Adipose tissue (tissue), 3 donors: ENCODE measurements at regions not wholly inside any gene's neighbourhood (a gene's known extent, or its start where the extent isn't known, plus 50 kb on each side); places are given as distances from the start of the nearest gene placed in this dataset.

Source experiments
- H3K27ac ChIP-seq: one replicate; pipeline ENCODE4 v1.5.1; 2013; ENCODE audit warnings: low read depth, low read length
- WGBS, 3 donors: extraction: QIAGEN DNeasy Blood & Tissue Kit; methylation state at CpG; one replicate each; pipeline ENCODE4 v1.1.7; 2013; 5-methylcytosine and 5-hydroxymethylcytosine counted together
- donor health status: healthy with polysubstance abuse.
- donor health status: Bipolar disorder and iron deficiency.
- donor health status: healthy.

DNA sequence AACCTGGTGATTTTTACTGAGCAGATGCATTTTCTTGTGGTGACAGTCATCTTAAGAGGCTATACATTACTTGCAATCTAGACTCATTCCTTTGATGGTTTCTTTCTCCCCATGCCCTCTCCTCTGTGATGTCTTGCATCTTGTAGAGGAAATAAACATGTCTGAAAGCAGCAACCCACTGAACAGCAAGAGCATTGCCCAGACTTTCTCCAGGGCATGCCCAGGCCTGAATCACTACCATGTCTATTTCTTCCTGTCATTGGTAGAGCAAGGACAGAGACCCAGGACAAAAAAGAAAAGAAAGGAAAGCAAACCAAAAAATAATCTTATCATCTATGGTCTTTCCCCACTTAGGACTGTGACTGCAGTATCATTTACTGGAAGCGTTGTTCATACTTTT is 326.1 kb downstream of the HNRNPD start:
- no peak overlapping the region for H3K27ac ChIP-seq
- WGBS, 3 donors = 80 to 100% (median 92%) methylated on average over 1 of the region's 1 CpG

DNA sequence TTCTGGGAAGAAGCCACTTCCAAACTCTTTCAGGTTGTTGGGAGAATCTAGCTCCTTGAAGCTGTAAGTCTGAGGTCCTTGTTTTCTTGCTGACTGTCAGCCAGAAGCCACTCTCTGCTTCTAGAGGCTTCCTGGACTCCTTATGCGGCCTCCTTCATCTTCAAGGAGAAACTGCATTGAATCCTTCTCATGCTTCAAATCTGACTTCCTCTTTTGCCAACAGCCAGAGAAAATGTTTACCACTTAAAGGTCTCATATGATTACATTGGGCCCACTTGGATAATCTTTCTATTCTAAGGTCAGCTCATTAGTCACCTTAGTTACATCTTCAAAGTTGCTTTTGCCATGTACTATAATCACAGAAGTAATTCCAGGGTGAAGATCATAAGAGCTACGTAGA is 327.0 kb downstream of the HNRNPD start:
- 87 to 95% (median 93%) methylated on average over 2 of the region's 2 CpGs for WGBS, 3 donors
- no peak overlapping the region for H3K27ac ChIP-seq

DNA sequence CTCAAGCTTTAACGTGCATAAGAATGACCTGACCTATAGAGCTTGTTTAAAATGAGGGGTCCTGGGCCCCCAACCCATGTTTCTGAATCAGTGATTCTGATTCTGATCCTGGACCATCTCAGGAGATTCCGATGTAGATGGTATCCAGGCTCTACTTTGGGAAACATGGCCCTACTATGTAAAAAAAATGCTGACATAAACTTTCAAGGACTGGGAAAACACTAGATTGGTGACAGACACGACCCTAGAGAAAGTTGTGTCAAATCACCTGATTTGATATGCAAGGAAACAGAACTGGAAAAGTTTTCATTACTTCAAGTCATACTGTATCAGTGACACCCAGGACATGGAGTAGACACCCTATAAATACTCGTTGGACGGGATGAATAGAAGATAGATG is 328.5 kb downstream of the HNRNPD start:
- WGBS, 3 donors = 51 to 72% (median 72%) methylated on average over 5 of the region's 5 CpGs

DNA sequence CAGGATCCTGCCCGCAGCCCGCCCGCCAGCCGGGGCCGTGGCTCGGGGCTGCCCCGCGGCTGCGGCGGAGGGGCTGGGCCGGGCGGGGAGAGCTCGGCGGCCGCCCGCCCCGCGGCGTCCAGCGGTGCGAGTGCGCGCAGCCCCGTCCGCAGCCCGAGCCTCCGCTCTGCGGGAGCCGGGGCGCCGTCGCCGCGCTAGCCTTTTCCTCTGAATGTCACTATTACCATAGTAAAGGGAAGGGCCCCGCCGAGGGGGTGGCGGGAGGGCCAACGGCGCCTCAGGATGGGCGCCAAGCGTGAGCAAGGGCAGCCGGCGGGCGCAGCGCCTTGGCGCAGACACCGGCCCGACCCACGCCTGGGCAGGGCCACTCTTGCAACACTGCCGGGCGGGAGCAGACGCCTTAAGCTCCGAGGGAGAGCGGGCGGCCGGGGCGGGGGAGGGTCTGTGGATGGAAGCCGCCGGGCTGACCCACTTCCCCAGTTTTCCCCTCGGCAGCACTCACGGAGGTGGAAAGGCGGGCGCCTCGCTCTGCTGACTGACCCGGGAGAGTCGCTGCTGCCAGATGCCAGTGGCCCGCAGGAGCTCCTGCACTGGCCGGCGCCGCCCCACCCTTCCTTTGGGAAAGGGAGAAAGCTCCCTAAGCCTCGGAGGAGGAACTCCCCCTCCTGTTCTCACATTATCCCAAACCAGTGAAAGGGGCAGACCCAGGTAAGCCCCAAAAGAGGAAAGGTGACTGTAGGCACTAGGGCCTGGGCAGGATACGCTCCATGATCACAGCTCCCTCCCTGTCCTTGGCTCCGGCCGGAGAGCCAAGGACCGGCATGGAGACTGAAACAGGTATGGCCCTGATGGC is 329.4 kb downstream of the HNRNPD start:
- no peak overlapping the region for H3K27ac ChIP-seq
- WGBS, 3 donors = 1% methylated on average over 61 to 75 of the region's 75 CpGs

More for the DNA sequence above, 328.5 kb downstream of the HNRNPD start:
- no peak overlapping the region for H3K27ac ChIP-seq

DNA sequence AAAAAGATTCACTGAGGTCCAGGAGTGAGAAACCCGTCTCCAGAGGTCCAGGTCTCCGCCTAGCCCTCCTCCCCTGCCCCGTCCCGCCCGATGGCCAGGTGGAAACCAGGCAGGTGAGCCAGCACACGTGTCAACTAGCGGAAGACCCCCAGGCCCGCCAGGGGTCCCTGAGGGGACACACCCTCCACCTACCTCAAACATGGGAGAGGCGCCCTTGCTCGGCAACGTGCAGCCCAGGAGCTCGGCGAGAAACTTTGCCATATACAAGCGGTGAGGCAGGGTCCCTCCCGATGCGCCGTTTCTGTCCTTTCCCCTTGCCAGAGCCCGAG is 330.0 kb downstream of the HNRNPD start:
- WGBS, 3 donors = 2 to 6% (median 2%) methylated on average over 18 of the region's 18 CpGs
- H3K27ac ChIP-seq = no peak overlapping the region

DNA sequence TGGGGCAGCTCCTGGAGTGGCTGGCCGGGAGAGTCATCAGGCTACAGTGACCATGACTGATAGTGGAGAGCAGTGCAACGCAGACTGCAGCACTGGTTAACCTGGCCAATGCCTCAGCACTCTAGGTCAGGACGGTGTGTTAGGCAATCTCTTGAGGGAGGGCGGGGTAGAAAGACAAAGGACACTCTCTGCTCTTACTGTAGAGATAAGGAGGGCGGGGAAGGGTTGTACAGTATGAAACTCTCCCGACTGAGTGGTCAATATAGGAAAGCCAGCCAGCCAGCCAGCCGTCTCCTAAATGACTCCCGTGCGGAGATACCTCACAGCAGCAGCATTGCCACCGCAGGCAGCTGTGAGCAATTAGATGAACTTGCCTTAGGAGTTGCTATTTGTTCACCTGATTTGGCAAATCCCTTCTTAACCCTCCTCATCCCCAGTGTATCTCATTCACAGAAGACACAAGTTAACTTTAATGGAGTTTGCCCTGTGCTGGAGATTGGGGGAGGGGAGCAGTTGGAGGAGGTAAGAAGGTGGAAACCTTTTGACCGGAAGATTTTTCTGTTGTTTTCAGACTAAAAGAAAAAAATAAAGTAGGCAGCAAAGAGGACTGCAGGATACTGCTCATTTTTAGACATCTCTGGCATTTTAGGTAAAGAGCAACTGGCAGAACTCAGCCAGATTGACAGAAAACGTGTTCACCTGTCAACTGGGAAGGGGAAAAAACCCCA is 330.5 kb downstream of the HNRNPD start:
- 17 to 40% (median 39%) methylated on average over 12 of the region's 12 CpGs for WGBS, 3 donors
- no peak overlapping the region for H3K27ac ChIP-seq

DNA sequence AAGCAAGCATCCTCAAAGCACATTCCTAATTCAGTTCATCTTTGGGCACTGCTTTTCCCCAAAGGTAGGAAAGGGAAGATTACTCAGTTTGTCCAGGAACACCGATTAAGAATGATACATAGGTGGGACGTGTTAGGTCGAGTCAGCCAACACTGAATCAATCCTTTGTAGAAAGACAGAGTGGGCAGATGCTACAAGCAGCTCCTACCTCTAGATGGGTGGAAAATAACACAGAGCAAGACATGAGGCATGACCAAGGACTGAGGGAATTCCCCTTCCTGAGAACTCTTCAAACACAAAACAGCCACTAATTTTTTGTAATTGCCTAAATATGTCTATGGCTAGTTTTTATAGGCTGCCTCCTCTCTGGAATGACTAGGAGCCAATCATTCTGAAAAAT is 331.7 kb downstream of the HNRNPD start:
- 54 to 64% (median 64%) methylated on average over 3 of the region's 3 CpGs for WGBS, 3 donors
- H3K27ac ChIP-seq = no peak overlapping the region

DNA sequence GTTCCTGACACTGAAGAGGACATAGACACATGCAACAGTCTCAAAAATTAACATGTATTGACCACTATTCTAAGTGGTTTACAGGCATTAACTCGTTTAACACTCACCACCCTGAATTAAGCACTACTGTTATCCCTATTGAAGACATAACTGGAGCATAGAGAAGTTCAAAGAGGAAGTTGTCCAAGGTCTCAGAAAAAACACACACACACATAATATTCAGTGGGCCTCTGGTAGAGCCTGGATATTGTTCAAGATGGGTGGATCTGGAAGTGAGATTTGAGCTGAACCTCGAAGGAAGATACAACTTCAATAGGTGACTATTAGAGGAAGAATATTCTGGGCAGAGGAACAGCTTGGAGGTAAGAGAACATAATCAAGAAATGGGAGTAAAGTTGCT is 334.9 kb downstream of the HNRNPD start:
- no peak overlapping the region for H3K27ac ChIP-seq
- WGBS, 3 donors = 40 to 52% (median 45%) methylated on average over 2 of the region's 2 CpGs

DNA sequence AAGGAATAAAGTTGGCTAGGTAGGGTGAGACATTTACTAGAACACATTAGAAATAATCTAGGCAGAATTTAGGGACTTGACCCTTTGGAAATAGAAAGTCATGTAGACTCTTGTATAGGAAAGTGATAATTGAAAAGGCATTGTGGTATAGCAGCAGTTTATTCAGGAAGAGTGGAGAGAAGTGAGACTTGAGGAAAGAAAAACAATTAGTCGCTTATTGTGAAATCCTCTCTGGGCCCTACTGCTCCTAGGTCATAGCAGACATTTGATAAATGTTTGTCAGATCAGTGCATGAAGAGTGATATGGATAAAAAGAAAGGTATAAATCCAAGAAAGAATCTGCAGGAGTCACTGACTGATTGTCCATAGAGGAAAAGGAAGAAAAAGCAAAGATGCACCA is 337.6 kb downstream of the HNRNPD start:
- H3K27ac ChIP-seq = no peak overlapping the region
- 35 to 77% (median 41%) methylated on average over 1 of the region's 1 CpG for WGBS, 3 donors

DNA sequence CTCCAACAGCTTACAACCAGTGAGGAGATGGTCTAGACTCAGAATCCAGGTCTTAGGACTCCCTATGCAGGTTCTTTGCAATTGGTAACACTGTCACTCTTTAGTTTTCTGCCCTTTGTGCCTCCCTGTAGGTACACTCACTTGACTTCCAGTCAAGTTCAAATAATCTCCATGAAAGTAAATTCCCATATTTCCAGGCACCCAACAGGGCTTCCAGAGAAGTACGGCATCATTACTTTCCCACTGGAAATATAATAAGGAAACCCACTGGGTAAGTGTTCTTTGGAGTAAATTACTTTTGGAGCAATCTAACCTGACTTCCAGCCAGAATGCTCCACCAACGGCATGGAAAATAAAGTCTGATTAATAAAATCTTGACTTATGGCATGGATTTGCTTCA is 338.9 kb downstream of the HNRNPD start:
- no peak overlapping the region for H3K27ac ChIP-seq
- 76 to 87% (median 86%) methylated on average over 2 of the region's 2 CpGs for WGBS, 3 donors

DNA sequence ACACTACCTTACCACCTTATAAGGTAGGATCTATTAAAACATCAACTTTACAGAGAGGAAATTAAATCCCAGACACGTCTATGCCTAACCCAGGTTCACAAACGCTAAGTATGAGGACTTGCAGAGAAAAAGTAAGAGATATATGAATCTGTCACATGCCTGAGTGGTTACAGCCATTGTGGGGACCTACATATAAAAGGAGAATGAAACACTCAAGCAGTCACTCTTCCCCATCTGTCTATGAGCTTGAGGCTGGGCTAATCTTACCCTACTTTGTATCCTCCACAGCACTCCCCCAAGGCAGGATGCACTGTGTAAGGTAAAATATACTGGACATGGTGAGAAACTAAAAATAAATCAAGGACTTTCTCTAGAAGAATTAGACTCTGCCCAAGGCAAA is 339.9 kb downstream of the HNRNPD start:
- no peak overlapping the region for H3K27ac ChIP-seq
- WGBS, 3 donors = 40 to 68% (median 49%) methylated on average over 2 of the region's 2 CpGs

DNA sequence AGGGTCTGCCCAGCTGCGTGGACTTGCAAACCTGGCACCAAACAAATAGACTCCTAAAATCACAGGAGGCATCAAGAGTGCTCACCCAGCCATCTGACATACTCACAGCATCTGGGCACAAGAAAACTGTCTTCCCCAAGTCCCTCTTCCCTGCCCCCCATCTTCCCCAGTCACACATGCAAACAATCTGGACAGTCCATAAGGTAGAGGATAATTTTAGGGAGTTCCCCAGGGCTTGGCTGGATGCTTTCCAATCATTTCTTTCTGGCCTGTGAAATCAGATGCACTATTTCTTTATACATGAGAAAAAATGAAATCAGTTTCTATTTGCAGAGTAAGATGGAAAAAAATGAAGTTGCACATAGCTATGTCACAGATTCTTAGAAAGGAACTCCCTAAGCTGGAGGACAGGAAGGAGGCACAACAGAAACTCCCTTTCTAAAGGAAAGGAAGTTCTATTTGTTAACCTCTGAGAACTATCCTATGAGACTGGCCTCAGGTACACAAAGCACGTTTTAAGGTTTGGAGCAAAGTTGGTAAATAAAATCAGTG is 342.3 kb downstream of the HNRNPD start:
- WGBS, 3 donors = 52 to 64% (median 57%) methylated on average over 2 of the region's 2 CpGs
- H3K27ac ChIP-seq = no peak overlapping the region

DNA sequence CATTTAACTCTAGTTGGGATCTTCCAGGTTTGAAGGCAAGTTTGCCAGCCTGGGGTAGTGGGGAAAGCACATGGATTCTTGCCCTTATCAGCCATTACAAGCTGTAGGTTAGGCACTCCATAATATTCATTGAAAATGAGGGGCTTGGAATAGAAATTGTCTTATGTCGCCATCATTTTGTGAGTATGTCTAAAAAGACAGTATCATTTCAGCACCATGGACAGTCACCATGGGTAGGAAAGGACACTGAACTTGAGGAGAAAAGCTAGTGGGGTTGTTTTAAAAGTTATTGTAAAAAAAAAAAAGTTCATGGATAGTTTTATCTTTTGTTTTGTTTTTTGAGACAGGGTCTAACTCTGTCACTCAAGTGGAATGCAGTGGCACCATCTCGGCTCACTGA is 356.1 kb downstream of the HNRNPD start:
- whole genome bisulfite sequencing, 3 donors = 60 to 85% (median 64%) methylated on average over 2 of the region's 2 CpGs
- no peak overlapping the region for H3K27ac ChIP-seq

DNA sequence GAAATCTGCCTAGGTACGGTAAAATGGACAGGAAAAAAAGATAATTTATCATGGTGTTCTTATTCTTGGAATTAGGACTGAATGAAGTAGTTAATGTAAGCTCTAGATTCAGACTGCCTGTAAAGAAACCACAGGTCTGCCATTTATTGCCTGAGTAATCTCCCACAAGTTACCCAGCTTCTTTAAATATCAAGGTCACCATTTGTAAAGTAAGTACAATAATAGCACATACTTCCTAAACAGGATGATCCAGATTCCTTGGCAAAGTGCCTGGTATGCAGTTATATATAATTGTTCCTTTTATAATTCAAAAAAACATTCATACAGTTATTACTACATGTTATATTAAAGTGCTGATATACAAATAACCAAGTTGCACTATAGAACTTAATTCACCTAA is 368.6 kb downstream of the HNRNPD start:
- no peak overlapping the region for H3K27ac ChIP-seq
- 41 to 46% (median 45%) methylated on average over 1 of the region's 1 CpG for WGBS, 3 donors

DNA sequence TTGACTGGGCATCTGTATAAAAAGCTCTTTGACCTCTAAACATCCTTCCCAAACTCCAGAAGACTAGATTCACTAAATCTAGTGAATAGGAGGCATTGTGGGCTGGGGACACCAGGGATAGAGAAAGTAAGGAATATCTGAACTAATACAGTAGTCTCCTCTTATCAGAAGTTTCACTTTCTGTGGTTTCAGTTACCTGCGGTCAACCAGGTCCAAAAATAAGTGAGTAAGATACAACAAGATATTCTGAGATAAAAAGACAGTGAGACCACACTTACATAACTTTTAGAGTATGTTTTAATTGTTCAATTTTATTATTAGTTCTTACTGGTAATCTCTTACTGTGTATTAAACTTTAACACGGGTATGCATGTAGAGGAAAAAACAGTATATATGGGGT is 376.5 kb downstream of the HNRNPD start:
- H3K27ac ChIP-seq = no peak overlapping the region
- WGBS, 3 donors = 76 to 88% (median 87%) methylated on average over 2 of the region's 2 CpGs

DNA sequence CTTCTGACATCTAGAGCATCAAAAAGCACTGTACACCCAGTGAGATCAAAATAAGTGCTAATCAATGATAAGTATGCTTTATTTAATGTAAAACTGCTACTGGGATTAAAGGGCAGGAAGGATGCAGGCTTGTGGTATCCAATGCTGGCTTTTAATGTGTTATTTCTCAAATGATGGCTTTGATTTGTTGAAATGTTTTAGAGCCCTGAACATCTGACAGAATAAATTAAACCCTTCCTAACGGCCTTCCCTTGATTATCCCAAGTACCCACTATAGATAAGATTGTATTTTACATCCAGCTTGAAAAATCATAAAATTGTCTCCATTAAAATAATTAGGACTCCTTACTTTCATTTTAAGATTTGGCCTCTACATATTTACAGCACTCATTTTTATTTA is 382.9 kb downstream of the HNRNPD start:
- 49 to 66% (median 65%) methylated on average over 1 of the region's 1 CpG for WGBS, 3 donors
- no peak overlapping the region for H3K27ac ChIP-seq

DNA sequence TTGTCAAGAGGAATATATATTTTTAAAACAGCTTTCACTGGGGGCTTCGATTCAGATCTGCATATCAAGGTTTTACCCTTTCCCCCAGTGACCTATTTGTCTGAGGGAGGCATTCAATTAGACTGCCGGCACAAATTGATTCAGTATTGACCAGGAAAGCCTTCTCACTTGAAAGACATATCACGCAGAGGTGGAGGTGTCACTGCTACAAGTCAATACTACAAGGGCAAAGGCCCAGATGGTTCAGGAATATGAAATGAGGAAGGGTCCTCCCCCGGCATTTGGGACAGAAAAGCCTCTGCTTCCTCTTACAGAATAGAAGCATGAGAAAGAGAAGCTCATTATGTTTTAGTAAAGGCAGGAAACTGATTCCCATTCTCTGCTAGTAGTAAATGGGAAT is 383.6 kb downstream of the HNRNPD start:
- 18 to 59% (median 56%) methylated on average over 4 of the region's 4 CpGs for WGBS, 3 donors
- H3K27ac ChIP-seq = no peak overlapping the region

DNA sequence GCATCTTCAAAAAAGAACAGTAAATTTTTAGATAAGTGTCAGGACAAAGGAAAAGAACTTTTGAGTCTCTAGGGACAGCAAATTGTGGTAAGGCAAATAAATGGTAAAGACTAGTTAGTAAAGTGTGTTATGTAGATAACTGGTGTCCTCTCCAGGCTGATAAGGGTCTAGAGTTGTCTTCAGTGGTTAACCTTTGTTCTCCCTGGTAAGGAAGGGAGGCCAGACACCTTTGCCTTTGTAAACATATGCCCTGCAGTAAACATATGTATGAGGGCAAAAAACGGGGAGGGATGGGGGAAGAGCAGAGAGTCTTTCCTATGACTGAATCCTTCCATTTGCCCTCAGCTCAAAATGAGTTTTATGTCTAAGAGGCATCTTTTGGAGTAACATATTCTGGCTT is 384.6 kb downstream of the HNRNPD start:
- no peak overlapping the region for H3K27ac ChIP-seq
- 20 to 56% (median 50%) methylated on average over 1 of the region's 1 CpG for WGBS, 3 donors

DNA sequence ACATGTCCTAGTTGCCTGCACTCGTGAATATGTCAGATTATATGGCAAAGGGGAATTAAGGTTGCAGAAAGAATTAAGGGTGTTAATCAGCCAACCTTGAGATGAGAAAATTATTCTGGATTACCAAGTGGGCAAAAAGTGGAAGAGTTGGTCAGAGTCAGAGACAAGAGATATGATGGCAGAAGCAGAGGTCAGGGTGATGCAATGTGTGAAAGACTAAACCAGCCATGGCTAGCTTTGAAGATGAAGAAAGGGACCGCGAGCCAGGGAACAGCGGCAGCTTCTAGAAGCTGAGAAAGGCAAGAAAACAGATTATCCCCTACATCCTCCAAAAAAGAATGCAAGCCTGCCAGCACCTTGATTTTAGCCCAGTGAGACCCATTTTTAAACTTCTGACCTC is 385.6 kb downstream of the HNRNPD start:
- H3K27ac ChIP-seq = no peak overlapping the region
- WGBS, 3 donors = 87 to 93% (median 93%) methylated on average over 4 of the region's 4 CpGs

DNA sequence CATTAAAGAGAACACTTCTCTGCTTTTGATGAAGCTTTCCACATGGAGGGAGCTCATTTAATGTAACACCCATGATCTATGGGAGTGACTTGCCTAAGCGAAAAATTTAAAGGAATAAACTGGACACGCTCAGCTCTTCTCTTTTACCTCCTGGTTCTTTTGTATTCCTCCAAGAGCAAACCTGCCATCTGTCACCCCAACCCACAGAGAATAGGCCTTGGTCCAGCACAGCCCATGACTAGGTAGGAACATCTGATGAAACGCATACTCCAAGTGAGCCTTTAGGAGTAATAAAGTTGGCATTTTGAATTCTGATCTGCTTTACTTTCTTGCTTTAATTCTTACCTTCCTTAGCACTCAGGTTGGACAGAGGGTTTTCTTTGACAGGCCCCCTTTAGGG is 389.0 kb downstream of the HNRNPD start:
- WGBS, 3 donors = 86 to 89% (median 89%) methylated on average over 3 of the region's 3 CpGs

More for the DNA sequence above, 389.0 kb downstream of the HNRNPD start:
- H3K27ac ChIP-seq = no peak overlapping the region
